H4 (cell line): ENCODE measurements at regions not wholly inside any gene's neighbourhood (a gene's known extent, or its start where the extent isn't known, plus 50 kb on each side); places are given as distances from the start of the nearest gene placed in this dataset.

Experiments used
- DNase-seq: peaks from one replicate; pipeline ENCODE4 v3.0.0-alpha.2; 2015; ENCODE audit warnings: low spot score

DNA sequence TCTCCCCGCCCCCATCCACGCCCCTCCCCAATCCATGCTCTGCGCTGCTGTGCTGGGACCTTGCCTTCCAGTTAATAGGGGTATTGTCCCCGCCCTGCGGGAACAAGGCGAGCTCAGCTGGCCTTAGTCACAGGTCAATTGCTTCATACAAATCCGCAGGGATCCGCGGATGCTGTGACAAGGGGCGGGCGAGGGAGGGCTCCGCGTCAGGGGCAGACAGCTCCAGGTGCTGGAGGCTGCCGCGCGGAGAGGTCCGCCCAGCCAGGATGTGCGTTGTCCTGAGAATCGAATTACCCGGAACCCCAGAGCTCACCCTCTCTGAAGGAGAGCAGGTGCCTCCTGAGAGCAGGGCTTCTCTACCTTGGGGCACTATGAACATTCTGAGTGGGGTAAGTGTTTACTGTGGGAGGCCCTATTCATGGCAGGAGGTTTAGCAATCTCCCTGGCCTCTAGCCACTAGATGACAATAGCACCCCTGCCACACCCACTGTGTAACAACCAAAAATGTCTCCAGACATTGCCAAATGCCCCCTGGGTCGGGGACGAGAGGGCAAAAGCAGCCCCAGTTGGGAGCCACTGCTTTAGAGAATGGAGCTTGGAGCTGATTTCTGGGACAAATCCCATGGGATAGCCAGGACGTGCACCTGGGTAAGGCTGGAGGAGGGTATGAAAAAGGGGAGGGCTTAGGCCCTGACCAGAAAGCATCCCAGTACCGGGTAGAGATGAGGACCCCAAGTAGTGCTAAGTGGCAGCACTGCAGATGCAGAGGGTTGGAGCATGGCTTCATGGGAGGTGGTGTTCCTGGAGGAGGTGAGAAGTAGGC is 138.2 kb downstream of the CYLD start:
- DNase-seq, result peak; percentile 19

DNA sequence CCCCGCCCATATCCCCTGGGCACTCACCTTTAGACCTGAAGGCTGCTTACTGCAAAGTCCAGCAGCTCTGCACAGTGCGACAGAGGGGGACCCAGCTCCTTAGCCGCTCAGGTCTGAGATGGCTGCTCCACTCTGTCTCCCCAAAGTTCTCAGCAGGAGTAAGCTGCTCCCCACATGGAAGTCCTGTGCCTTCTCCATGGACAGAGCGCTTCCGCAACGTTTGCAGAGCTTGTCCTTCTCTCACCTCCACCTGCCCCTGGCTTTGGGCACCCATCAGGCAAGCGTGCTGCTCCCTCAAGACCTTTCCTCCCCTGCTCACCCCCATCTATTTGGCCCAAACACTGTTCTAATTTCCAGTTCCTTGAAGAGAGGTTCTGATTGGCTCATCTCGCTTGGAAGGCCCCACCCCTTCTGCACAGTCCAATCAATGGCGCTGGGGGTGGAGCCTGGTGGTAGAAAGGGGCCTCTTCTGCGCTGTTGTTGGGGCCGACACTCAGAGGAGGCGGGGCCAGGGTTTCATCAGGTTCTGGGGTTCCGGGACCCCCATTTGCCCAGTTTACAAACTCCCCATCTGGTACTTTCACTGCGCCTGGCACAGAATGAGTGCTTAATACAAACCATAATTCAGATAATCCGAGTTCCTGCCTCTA is 137.2 kb downstream of the CYLD start:
- DNase-seq, result no peak

DNA sequence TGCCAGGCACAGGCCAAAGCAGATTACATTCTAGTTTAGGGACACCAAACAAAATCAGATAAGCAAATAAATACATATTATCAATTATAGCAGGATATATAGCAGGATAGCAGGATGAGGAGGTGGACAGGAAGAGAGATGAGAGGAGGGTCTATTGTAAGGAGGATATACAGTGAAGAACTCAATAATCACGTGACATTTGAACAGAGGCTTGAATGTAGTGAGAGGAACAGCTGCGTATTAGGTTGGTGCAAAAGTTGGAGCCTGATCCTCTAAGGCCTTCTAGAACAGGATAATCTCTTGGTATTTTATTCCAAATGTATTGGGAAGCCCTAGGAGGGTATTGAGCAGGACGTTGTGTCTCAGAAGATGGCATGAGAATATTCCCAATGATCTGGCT is 136.7 kb downstream of the CYLD start:
- DNase-seq, result no peak

DNA sequence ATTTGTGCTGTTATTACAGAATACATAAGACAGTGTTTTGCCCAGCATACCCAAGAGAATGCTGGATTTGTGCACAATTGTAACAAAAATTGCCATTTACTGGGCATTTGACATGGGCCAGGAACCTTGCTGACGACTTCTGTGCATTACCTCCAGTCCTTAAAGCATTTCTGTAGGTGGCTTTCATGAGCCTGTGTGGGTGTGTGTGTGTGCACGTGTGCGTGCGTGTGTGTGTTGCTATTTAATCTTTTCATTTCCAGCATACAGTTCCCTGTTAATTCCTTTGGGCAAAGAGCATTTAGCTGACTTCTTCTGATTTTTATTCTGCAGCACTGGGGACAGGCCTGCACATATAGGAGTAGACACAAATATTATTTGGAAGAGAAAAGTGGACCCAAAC is 134.4 kb downstream of the CYLD start:
- no peak for DNase-seq

DNA sequence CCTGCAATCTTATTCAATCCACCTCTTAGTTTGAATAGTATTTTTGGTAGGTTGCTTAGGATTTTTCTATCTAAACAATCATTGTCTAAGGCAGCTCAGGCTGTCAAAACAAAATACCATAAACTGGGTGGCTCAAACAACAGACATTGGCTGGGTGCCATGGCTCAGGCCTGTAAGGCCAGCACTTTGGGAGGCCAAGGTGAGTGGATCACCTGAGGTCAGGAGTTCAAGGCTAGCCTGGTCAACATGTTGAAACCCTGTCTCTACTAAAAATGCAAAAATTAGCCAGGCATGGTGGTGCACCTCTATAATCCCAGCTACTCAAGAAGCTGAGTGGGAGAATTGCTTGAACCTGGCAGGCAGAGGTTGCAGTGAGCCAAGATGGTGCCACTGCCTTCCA is 126.7 kb downstream of the CYLD start:
- DNase-seq, result no peak

DNA sequence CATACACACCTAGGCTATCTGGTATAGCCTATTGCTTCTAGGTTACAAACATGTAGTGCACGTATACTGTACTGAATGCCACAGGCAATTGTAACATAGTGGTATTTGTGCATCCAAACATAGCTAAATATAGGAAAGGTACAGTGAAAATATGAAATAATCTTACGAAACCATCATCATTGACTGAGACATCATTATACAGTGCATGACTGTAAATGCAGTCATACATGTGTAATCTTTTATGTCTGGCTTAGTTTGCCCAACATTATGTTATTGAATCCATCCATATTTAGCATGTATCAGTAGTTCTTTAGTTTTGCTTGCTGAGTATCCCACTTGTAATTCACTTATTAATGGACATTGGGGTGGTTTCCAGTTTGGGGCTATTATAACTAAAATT is 124.9 kb downstream of the CYLD start:
- no peak for DNase-seq

DNA sequence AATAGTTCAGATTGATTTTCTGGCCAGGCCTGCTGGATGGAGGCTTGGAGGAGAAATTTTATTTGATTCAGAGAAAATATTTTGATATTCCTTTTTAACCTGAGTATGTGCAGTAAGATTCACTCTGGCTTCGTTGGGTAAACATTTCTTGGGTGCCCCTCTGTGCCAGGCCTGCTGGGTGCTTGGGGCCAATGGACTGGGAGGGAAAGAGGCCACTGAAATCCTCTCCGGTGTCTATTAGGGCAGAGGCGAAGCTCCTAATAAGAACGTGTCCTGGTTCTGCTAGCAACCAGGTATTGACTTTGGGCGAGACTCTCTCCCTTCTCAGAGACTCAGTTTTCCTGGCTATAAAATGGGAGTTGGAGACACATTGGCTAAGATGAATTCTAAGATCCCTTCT is 122.5 kb downstream of the CYLD start:
- DNase-seq, result no peak

DNA sequence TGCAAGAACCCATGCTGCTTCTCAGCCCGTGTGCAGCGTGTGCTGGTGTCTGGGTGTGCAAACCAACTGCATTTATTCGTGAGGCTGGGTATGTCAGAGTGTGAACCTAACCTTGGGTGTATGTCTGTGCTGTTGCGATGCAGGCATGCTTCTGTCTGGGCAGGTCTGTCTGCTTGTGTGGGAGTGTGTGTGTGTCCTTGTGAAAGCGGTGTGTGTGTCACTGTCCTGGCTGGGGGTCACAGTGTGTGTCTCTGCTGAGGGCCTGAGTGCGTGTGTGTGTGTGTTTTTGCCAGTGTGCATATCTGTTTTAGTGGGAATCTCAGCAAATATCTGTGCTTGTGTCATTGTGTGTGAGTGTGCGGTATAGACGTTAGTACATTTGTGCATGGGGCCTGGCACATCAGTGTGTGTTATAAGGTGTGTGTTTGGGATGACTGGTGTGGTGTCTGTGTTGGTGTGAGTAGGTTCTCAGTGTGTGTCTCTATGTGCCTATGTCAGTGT is 121.8 kb downstream of the CYLD start:
- DNase-seq, result no peak

DNA sequence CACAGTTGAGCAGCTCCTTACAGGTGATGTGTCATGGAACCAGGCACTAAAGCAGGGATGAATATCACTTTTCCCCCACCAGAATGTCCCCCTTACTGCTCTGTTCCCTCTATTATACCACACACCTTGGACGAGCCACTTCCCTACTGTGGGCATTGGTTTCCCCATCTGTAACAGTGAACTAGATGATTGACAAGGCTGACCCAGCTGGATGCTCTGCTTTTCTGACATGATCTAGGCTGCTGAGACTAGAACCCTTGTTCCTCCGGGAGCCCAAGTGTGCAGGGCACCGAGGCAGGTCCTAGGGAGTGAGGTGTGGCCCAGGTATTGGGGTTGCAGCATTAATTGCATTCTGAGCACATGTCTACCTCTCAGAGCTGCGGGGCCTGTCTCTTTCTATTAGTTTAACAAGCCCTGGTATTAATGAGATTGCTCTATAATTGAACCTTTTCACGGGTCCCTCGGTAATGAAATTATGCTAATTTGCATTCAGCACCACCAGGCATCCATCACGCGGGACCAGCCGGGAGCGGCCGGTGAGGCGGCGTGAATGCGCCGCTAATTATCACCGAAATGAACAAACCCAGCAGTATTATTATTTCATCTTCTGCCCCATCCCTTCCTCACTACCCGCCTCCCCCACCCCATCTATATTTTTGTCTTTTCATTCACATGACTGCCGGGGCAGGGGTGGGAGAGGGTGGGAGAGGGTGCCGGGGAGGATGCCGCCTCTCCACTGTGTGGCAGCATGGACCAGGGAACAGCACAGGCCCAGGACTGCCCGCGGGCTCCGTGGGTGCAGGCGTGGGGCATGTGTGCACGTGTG is 121.1 kb downstream of the CYLD start:
- no peak for DNase-seq

DNA sequence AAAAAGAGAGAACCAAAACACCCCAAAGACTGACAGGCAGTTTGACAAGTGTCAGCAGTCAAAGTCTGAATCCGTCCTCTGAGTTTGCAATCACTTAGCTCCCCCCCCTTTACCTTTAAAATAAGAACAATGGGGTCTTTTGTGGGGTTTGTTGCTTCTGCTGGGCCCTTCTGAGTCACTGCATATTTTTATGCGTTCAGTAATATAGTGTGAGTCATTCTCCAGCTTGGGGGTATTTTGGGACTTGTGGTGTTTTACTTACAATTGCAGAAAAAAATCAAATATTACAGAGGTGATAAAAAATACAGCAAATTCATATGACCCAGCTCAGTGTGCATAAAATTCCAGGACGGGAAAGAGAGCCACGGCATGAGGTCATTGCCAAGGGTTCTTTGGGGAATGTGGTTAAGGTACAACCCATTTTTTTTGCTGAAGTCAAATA is 120.1 kb downstream of the CYLD start:
- DNase-seq, result peak; percentile 57

DNA sequence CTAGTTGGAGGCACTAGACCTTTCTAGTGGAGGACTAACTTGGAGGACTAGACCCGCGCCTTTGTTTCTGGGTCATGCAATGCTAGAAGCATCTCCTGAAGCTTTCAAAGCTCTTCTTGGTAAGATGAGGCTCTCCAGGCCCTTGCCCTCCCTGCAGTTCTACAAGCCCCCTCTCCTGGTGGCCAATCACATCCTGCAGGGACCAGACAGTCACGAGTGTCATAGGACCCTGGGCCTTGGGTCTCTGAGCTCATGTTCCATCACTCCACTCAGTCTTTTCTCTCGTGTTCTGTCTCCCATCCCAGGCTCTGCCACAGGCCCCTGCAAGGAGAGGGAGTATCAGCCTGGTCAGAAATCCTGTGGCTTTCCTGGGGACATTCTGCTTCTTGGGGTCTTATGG is 119.6 kb downstream of the CYLD start:
- DNase-seq, result no peak

DNA sequence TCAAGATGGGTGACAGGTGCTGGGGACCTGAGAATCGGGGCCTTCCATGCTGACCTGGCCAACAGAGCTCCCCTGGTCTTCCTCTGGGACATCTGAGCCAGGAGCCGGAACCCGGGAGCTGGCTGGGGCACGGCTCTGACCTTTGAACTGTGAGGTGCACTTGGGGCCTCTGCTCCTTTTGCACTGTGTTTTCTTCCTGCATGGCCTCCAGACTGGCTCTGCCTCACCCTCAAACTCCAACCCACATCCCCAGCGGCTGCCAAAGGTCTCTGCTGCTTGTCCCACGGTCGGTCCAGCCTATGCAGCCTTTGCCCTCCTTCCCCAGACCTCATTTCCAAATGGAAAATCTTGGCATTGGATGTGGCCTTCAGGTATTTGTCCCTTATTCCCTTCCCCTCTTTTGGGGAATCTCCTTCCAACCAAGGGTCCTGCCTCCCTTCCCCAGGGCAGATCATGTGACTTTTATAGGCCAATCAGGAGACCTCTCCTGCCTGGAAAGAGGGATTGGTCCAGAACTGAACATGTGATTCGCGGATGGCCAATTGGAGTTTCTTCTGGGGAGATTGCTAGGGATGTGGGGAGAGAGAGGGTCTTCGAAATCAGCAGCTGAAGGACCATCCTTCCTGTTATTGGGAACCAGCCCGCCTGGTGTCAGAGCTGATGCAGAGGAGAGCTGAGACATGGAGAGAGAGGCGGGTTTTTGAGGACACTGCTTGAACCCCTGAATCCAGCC is 117.9 kb downstream of the CYLD start:
- DNase-seq, result no peak

DNA sequence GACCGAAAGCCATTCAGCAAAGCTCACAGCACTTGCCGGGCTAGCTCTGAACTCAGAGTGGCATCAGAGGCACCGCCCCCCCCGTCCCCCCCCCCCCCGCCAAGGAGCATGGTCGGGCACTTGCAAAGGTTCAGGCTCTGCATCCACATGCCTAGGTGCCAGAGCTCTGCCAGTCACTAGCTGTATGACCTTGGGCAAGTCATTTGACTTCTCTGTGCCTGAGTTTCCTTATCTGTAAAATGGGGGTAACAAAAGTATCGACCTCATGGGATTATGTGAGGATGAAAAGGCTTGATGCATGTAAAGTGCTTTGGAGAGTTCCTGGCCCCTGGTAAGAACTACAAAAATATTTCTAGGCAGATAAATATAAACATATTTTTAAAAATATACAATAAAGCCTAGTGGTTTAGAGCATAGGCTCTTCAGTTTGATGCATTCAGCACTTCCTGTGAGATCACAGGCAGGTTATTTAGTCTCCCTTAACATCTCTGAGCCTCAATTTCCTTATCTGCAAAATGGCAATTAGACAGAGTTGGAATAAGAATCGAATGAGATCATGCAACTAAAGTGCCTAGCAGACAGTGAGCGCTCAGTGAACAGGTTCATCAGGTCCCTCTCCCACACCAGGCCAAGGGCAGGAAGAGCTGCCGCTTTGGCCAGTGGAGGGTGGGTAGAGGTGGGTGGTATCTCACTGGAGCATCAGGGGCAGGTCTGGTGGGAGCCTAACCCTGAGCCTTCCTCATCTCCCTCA is 117.2 kb downstream of the CYLD start:
- DNase-seq, result no peak

DNA sequence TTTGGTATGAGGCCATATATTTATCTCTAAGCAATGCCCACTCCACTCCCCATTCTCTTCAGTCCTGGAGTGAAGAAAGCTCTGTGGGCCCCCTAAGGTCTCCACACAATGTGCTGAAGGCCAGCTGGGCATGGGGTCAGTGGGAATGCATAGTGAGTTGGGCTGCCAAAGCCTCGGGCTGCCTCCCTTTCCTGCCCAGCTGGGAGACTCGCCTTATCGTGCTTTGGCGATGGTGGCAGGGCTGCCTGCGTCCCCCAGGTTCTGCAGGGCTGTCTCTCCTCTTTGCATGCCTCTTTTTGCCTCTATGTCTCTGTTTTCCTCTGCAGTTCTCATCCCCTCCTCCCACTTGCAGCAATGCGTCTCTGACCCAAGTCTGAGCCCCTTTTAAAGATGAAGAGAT is 116.5 kb downstream of the CYLD start:
- DNase-seq, result no peak

DNA sequence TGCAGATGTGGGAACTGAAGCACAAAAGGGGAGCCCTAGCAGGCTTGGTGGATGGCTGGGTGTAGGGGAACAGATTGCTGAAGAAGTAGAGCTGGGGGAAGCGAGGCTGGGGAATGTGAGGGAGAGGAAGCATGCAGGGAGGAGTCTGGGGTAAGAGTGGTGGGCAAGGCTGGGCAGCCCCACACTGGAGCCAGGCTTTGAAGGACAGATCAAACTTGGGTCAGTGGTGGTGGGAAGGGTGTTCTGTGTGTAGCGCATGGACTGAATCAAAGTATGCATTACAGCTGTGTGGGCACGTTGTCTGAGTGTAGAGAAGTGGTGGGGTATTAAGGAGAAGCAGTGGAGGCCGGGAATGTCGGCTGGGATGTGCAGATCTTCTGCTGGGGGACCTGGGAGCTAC is 116.0 kb downstream of the CYLD start:
- no peak for DNase-seq

DNA sequence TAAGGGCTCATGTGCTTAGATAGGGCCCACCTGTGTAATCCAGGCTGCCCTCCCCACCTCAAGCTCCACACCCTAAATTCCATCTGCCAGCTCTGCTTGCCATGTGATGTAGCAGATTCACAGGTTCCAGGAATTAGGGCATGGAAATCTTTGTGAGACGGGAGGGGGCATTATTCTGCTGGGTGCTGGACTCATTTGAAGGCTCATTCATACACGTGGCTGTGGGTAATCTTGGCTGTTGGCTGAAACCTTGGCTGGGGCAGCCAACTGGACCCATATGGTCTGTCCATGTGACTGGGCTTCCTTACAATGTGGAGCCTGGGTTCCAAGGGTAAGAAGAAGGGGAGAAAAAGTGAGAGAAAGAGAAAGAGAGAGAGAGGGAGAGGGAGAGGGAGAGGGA is 115.1 kb downstream of the CYLD start:
- no peak for DNase-seq

DNA sequence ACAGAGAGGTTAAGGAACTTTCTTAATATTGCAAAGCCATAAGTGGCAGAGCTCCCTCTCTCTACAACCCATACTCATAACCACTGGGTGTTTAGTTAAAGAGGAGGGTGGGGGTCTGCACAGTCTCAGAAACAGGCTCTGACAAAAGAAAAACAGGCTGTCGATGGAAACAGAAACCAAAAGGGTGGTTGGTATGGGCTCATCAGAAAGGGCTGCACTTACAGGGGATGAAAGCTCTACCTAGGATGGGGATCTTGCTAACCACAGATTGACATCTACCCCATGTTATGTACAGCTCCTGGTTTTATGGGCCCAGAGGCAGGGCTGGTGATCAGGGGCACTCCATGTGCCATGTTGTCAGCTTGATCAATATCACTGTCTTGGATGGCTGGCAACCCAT is 111.4 kb downstream of the CYLD start:
- DNase-seq, result no peak
